Keratinocyte (primary cell): ENCODE measurements at regions not wholly inside any gene's neighbourhood (a gene's known extent, or its start where the extent isn't known, plus 50 kb on each side); places are given as distances from the start of the nearest gene placed in this dataset.

Experiments
- DNase-seq: peaks from one replicate; pipeline ENCODE4 v3.0.0-alpha.2; 2011; ENCODE audit warnings: low read depth, missing footprints, low spot score
- FAIRE-seq: peaks from 2 replicates; lab custom pipeline; 2011; peaks lifted over from hg19 to GRCh38; lab: Jason Lieb, UNC
- H2AFZ ChIP-seq: 2 replicates; pipeline ENCODE4 v1.6.0; 2012; ENCODE audit warnings: low read length, control low read depth, inconsistent platforms; ENCODE audit not compliant: control insufficient read depth
- H3K27ac ChIP-seq: 2 replicates; pipeline ENCODE4 v1.5.1; 2011; ENCODE audit warnings: low read length; ENCODE audit not compliant: control insufficient read depth, insufficient read depth
- H3K27me3 ChIP-seq: 3 replicates; pipeline ENCODE4 v1.6.0; 2011; ENCODE audit warnings: low read length; ENCODE audit not compliant: control insufficient read depth, insufficient read depth; ENCODE audit errors: extremely low read depth
- H3K36me3 ChIP-seq, 2 experiments: 2 replicates in 1 of 2; 3 replicates in 1 of 2; pipeline ENCODE4 v1.5.1; 2011; ENCODE audit warnings: low read length in 2 of 2, mild to moderate bottlenecking in 1 of 2; ENCODE audit not compliant: control insufficient read depth in 2 of 2, insufficient read depth in 2 of 2; ENCODE audit errors: extremely low read depth in 1 of 2
- H3K4me1 ChIP-seq: 3 replicates; pipeline ENCODE4 v1.5.1; 2011; ENCODE audit warnings: low read length; ENCODE audit not compliant: control insufficient read depth, insufficient read depth; ENCODE audit errors: extremely low read depth
- H3K4me2 ChIP-seq: 3 replicates; pipeline ENCODE4 v1.6.0; 2011; ENCODE audit warnings: low read depth, low read length; ENCODE audit not compliant: control insufficient read depth, insufficient read depth; ENCODE audit errors: extremely low read depth
- H3K4me3 ChIP-seq, 3 experiments: fragments of 200-600 bp in 1 of 3; sonication (generic) in 1 of 3; 2 replicates in 2 of 3; 3 replicates in 1 of 3; pipeline ENCODE4 v1.5.1; 2011 to 2016; ENCODE audit warnings: low read length in 3 of 3, mild to moderate bottlenecking in 3 of 3, control low read depth in 2 of 3, inconsistent platforms in 1 of 3, low read depth in 1 of 3, mixed read lengths in 1 of 3, mixed run types in 1 of 3, moderate library complexity in 1 of 3; ENCODE audit not compliant: control insufficient read depth in 2 of 3, insufficient read depth in 2 of 3; ENCODE audit errors: extremely low read depth in 1 of 3
- H3K79me2 ChIP-seq: 2 replicates; pipeline ENCODE4 v1.6.0; 2012; ENCODE audit warnings: low read length; ENCODE audit not compliant: control insufficient read depth, insufficient read depth
- H3K9ac ChIP-seq: 3 replicates; pipeline ENCODE4 v1.6.0; 2011; ENCODE audit warnings: low read length; ENCODE audit not compliant: control insufficient read depth, insufficient read depth; ENCODE audit errors: extremely low read depth
- H3K9me1 ChIP-seq: 3 replicates; pipeline ENCODE4 v1.6.0; 2011; ENCODE audit warnings: low read length; ENCODE audit not compliant: control insufficient read depth, insufficient read depth; ENCODE audit errors: extremely low read depth
- H3K9me3 ChIP-seq: 2 replicates; pipeline ENCODE4 v1.5.1; 2012; ENCODE audit warnings: low read depth, low read length; ENCODE audit not compliant: control insufficient read depth
- H4K20me1 ChIP-seq: 3 replicates; pipeline ENCODE4 v1.6.0; 2011; ENCODE audit warnings: low read length; ENCODE audit not compliant: control insufficient read depth, insufficient read depth; ENCODE audit errors: extremely low read depth
- CTCF ChIP-seq, 3 experiments: IDR thresholded peaks in 1 of 3; conservative IDR thresholded peaks in 1 of 3; optimal IDR thresholded peaks in 1 of 3; 2 replicates in 2 of 3; 3 replicates in 1 of 3; pipeline versions ENCODE3 to v1.5.1; 2011; ENCODE audit warnings: low read length in 3 of 3, mild to moderate bottlenecking in 3 of 3, moderate library complexity in 2 of 3, control low read depth in 1 of 3, inconsistent platforms in 1 of 3; ENCODE audit not compliant: insufficient read depth in 2 of 3; ENCODE audit errors: extremely low read depth in 1 of 3
- EZH2 ChIP-seq: IDR thresholded peaks from one replicate; pipeline ENCODE4 v1.6.1; 2012; ENCODE audit warnings: inconsistent platforms, mild to moderate bottlenecking, low read length, moderate library complexity
- dilution Hi-C: fragments of 300-500 bp; cut with MboI; formaldehyde crosslinking; loops from one replicate; pipeline ENCODE4 v1.7.0; 2020; ENCODE audit warnings: low sequenced_read_pairs; ENCODE audit not compliant: extremely low pct_ligation_motif_present

- TF ChIP-seq EZH2 = no peak
- no peak for TF ChIP-seq CTCF (optimal IDR thresholded peaks at IDR 0.05 in 1 of 3, IDR thresholded peaks at IDR 0.05 in 1 of 3, conservative IDR thresholded peaks at IDR 0.05 in 1 of 3; ENCODE audit: extremely low read depth in 1 of 3, insufficient read depth in 2 of 3, low read length in 3 of 3)
- Histone ChIP-seq H3K27ac (no peak overlapping the region), H3K4me2 (no peak overlapping the region), H3K79me2 (no peaks in the 10 kb centered on the region), H3K9me3 (no peaks in the 10 kb centered on the region), H3K4me3 (no peak overlapping the region), H2AFZ (no peak overlapping the region), H3K9me1 (no peaks in the 10 kb centered on the region), H3K9ac (no peak overlapping the region), H3K27me3 (no peaks in the 10 kb centered on the region), H3K4me1 (no peaks in the 10 kb centered on the region), H4K20me1 (no peaks in the 10 kb centered on the region), H3K36me3 (no peaks in the 10 kb centered on the region)
- dilution Hi-C loops = no loop called here
- FAIRE-seq = no peak
- no peak for DNase-seq
Observed at GRCh38 chr21:18630446-18630845, 226.9 kb upstream of the TMPRSS15 start.

GRCh38 chr21:18636897-18637296 is 233.3 kb upstream of the TMPRSS15 start:
- no peaks in the 10 kb centered on the region for H3K9me3 ChIP-seq
- TF ChIP-seq EZH2 = no peak
- no peak for TF ChIP-seq CTCF (optimal IDR thresholded peaks at IDR 0.05 in 1 of 3, IDR thresholded peaks at IDR 0.05 in 1 of 3, conservative IDR thresholded peaks at IDR 0.05 in 1 of 3; ENCODE audit: extremely low read depth in 1 of 3, insufficient read depth in 2 of 3, low read length in 3 of 3)
- H3K27ac ChIP-seq = no peak overlapping the region
- H4K20me1 ChIP-seq = no peaks in the 10 kb centered on the region
- dilution Hi-C loops = no loop called here
- H2AFZ ChIP-seq = no peak overlapping the region
- H3K4me2 ChIP-seq = no peak overlapping the region
- no peak for FAIRE-seq
- H3K79me2 ChIP-seq = no peaks in the 10 kb centered on the region
- H3K4me1 ChIP-seq = no peaks in the 10 kb centered on the region
- no peak overlapping the region for H3K9ac ChIP-seq
- no peak for DNase-seq
- H3K27me3 ChIP-seq = no peaks in the 10 kb centered on the region
- no peak overlapping the region for H3K4me3 ChIP-seq
- no peaks in the 10 kb centered on the region for H3K36me3 ChIP-seq
- H3K9me1 ChIP-seq = no peaks in the 10 kb centered on the region
